HG02623 (cell line): ENCODE measurements at regions not wholly inside any gene's neighbourhood (a gene's known extent, or its start where the extent isn't known, plus 50 kb on each side); places are given as distances from the start of the nearest gene placed in this dataset.

Experiments used
- ATAC-seq: cut with Tn5 transposase; IDR thresholded peaks from one replicate; pipeline ENCODE4 v1.9.1; 2021; ENCODE audit warnings: moderate library complexity; ENCODE audit not compliant: unreplicated experiment

DNA sequence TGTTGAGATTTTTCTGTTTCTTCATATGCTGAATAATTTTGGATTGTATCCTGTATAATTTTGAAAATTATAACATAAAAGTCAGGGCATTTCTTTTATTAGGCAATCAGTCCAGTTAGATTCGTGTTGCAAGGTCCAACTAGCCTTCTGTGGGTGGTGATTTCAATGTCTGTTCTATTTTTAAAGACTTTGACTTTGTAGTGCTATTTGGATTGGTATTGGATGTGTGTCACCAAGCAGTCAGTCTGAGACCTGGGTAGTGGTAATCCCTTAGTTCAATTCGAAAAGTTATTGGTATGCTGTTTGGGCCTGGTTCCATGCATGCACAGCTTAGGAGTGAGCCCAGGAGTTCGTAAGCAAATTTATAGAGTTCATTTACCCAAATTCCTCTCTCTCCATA, 82.2 kb downstream of the EPDR1 start:
- no peak for ATAC-seq

- ATAC-seq: no peak
Measured at GRCh38 chr7:38006559-38006958, 86.1 kb downstream of the EPDR1 start.

GRCh38 chr7:38007096-38007495, 86.7 kb downstream of the EPDR1 start:
- no peak for ATAC-seq

GRCh38 chr7:38013246-38013645, 92.8 kb downstream of the EPDR1 start:
- ATAC-seq: no peak

DNA sequence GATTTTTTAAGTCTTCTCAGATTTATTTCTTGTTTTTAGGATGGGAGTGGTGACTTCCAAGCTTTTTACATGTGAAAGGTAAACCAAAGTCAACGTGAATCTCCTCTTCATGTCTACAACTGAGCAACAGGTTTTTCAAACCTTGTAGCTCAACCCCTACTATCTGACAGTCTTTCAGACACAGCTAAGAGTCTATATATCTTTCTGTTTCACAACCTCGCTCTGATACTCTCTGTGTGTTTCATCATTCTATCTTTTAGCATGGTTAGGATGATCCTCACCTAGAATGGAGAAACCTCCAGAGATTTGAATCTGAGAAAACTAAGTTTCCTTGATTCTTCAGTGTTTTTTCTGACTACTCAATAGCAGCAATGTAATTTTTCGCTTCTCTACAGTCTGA, 96.1 kb downstream of the EPDR1 start:
- ATAC-seq: no peak

- no peak for ATAC-seq
Measured at GRCh38 chr7:38017320-38017719, 96.9 kb downstream of the EPDR1 start.

DNA sequence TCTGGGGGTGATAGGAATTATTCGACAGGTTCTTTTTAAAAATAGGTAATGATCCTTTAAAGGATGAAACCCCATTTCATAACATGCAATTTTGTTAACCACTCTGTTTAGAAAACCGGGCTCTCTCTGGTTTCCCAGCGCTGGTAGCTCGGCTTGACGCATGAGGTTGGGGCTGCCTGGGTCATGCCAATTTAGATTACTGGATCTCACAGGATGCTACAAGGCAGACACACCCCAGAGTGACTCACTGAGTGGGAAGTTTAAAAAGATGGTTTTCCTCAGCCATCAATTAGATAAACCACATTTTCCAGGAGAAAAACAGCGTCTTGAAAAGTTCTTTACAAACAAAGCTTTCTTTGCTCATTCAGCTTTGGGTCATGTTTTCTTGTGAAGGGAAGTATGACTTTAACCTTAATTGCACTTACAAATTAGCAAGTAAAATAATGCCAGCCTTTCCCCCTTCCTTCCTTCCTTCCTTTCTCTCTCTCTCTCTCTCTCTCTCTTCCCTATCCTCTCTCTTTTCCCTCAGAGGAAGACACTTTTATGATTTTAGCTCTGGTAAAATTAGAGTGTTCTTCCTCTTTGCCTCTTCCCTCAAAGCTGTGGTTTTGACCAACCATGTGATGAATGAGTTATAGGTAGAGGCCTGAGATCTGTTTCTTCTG, 99.8 kb downstream of the EPDR1 start:
- no peak for ATAC-seq

- no peak for ATAC-seq
Measured at GRCh38 chr7:38021892-38022291, 101.5 kb downstream of the EPDR1 start.

DNA sequence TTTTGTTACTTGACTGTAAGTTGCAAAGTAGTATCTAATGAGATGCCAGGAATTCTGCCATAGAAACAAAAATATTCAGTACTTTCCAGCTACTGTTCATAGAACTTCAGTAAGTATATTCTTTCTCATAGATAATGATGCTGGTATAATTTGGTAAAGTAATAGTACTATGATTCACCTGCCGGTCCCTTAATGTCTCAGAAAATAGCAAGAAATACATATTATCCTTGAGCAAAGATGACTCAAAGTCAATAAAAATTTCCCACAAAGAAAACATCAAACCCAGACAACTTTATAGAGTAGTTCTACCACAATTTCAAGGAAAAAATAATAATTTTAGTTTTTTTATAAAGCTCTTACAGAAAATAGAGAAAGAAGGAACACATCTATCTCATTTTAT, 105.4 kb downstream of the EPDR1 start:
- no peak for ATAC-seq

- no peak for ATAC-seq
Measured at GRCh38 chr7:38027884-38028455, 107.5 kb downstream of the EPDR1 start.

DNA sequence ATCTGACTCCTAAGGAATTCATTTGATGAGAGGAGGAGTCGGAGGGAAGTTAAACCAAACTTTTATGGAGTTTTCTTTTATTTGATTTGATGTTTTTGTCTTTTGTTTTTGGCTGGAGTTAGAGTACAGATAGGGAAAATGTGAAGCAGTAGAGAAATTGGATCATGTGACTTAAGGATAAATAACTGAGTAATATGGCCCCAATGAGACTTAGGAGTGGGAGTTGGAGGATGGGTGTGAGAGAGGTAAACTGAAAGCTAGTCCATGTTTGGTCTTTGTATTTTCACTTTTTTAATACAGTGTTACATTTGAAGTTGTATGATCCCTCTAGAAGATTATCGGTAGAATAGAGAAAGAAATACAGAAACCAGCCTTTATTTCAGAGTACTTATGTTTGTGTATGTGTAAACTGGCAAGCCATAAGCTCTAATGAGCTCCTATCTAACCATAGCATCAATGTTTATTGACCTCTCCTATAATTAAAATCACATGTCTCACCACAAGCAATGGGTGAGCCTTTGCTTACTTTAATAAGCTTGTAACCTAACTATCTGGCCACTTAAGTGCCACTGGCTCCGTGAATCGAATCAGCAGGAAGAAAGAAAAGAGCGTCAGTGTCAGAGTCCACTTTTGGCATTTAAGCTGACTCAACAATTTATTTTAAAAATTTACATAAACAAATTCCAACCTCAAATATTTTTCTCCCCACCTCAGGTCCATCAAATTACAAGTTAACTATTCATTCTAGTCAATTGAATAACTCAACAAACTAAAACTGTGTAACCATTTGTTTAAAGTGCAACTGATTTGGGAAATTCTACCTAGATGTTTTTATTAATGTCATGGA, 113.8 kb downstream of the EPDR1 start:
- no peak for ATAC-seq

DNA sequence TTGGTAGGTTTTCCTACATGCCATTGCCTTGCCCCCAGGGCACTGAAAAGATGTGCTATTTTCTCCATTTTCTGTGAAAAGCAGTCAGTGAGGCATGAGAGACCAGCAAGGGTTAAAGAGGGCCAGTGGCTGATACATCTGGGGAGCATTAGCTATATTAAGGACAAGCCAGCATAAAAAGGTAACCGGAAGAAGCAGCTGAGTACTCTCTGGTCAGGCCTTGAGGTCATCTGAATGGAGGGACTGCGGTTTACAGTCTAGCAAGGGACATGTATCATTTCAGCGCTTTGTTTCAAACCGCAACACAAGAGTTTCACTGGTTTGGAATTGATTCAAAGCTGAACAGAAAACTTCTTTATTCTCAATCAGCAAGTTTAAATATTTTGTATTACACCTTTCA, 120.4 kb downstream of the EPDR1 start:
- no peak for ATAC-seq

GRCh38 chr7:38049679-38050078, 128.4 kb upstream of the STARD3NL start:
- ATAC-seq: no peak

DNA sequence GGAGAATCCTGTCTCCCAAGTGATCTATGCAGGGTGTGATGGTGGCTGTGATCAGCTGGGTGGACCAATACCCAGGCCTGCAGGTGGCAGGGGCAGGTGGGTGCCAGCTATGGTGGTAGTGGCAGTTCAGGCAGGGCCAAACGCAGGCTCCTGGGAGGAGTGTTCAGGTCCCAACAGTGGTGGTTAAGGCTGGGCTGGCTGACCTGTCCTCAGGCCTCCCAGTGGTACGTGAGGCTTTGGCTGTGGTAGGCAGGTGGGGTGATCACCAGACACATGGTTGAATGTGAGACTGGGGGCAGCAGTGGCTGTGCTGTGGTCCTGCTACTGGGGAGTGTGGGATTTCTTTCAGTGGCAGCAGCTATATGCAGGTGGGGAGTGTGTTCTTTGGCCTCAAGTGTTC, 126.7 kb upstream of the STARD3NL start:
- ATAC-seq: no peak

DNA sequence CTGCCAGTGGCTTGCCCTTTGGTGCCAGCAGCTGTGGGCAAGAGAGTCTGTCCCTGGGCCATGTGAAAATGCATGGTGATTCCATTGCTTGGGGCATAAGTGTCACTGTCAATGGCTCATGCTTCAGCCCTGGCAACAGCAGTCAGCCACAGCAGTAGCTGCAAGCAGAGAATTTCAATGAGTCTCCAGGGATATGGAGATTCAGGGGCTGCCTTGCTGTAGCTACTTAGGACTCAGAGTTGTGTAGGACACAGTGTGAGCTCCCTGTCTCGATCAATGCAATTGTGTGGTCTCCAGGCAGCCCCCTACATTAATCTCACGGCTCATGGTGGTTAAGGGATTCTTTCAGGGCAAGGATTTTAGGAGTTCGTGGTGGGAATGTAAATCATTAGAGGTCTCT, 126.3 kb upstream of the STARD3NL start:
- no peak for ATAC-seq

- no peak for ATAC-seq
Measured at GRCh38 chr7:38052786-38053185, 125.3 kb upstream of the STARD3NL start.

DNA sequence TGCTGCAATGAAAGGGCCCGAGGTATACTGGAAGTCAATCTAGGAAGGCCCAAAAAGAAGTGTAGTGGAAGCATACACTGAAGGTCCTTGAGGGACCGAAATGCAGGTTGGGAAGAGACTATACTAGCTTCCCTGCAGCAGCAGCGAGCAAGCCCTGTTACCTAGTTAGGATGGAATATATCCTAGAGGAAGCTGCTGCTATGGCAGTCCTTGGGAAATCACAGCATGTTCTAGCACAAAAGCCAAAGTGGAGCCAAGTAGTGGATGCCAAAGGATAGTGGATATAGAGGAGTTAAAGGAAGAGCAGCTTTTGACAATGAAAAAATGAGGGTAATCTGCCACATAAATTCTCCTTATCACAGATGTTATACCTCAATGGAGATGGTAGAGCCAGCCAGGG, 123.8 kb upstream of the STARD3NL start:
- no peak for ATAC-seq

DNA sequence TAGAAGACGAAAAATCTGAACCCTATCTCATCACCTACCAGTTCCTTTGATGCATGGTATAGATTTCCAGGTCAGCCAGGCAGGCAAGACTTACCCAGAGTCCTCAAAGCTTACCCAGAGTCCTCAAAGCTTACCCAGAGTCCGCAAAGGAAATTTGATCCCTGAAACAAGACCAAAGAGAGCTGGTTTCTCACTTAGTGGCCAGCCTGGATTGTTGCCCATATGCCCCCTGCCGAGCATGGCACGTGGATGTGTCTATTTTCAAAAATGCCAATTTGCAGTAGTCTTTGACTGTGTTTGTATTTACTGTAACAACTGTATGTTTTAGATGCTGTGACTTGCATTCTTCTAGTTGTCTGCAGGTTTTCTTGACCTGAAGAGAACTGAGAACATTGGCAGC, 120.2 kb upstream of the STARD3NL start:
- ATAC-seq: no peak

GRCh38 chr7:38060116-38060515, 117.9 kb upstream of the STARD3NL start:
- no peak for ATAC-seq

GRCh38 chr7:38060637-38061036, 117.4 kb upstream of the STARD3NL start:
- no peak for ATAC-seq

DNA sequence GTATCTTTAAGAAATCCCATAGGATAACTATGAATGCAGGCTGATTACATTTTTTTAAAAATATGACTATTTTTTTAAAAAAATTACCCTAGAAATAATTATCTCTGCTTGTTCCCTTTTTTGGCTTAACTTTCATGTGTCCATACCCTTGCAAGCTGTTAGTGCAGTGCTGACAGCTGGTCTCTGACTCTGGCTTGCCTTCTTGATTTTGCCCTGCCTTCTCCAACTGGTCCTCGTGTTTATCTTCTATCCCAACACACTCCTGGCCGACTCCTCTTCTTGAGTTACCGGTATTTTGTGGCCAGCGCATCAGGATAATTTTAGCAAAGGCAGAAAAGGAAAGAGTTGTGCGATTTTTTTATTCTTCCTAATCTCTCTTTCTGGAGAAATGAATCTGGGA, 111.7 kb upstream of the STARD3NL start:
- ATAC-seq: no peak

DNA sequence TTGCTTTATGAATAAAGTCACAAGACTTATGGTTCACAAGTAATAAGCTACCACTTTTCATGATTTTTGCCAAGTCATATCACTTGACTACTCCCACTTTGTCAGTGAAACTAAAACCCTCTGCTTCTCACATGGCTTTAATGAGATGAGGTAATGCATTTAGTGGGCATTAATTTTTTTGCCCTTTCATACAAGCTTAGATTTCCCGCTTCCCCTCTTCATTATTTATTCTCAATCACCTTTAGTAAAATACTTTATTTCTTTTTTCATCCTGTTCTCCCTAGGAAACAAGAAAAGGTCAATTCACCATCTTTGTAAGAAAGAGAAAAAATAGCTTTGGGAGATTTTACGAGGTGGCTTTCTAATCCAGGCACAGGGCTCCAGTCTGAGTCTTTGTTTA, 109.6 kb upstream of the STARD3NL start:
- ATAC-seq: no peak
